OCI-LY1 (cell line): ENCODE measurements at regions not wholly inside any gene's neighbourhood (a gene's known extent, or its start where the extent isn't known, plus 50 kb on each side); places are given as distances from the start of the nearest gene placed in this dataset.

Experiments used
- H2AFZ ChIP-seq: fragments of 200-600 bp; sonication (generic), shearing (Covaris generic); 2 replicates; pipeline ENCODE4 v1.6.0; 2014; ENCODE audit warnings: antibody characterized with exemption, mild to moderate bottlenecking, low read length
- H3F3A ChIP-seq: fragments of 200-600 bp; sonication (generic), shearing (Covaris generic); 2 replicates; pipeline ENCODE4 v1.6.0; 2014; ENCODE audit warnings: mild to moderate bottlenecking, antibody characterized with exemption, low read length, moderate library complexity; ENCODE audit not compliant: insufficient read depth
- H3K27ac ChIP-seq: fragments of 200-600 bp; sonication (generic); 2 replicates; pipeline ENCODE4 v1.5.1; 2014; ENCODE audit warnings: low read length, mixed run types, mild to moderate bottlenecking, low read depth; ENCODE audit not compliant: poor library complexity, severe bottlenecking
- H3K27me3 ChIP-seq: fragments of 200-600 bp; sonication (generic); 2 replicates; pipeline ENCODE4 v1.6.0; 2014; ENCODE audit warnings: antibody characterized with exemption, mild to moderate bottlenecking, low read length, moderate library complexity; ENCODE audit not compliant: insufficient read depth
- H3K36me3 ChIP-seq: fragments of 200-600 bp; sonication (generic); 2 replicates; pipeline ENCODE4 v1.6.1; 2014; ENCODE audit warnings: mild to moderate bottlenecking, antibody characterized with exemption, low read length, moderate library complexity, mixed read lengths; ENCODE audit not compliant: insufficient read depth
- H3K4me1 ChIP-seq: fragments of 200-600 bp; sonication (generic); 2 replicates; pipeline ENCODE4 v1.5.1; 2014; ENCODE audit warnings: mild to moderate bottlenecking, low read length, moderate library complexity; ENCODE audit not compliant: insufficient read depth, severe bottlenecking
- H3K4me2 ChIP-seq: fragments of 200-600 bp; sonication (generic), shearing (Covaris generic); 2 replicates; pipeline ENCODE4 v1.6.1; 2014; ENCODE audit warnings: low read length
- H3K4me3 ChIP-seq: fragments of 200-600 bp; sonication (generic); 2 replicates; pipeline ENCODE4 v1.5.1; 2014; ENCODE audit warnings: low read length, low read depth, mild to moderate bottlenecking, mixed read lengths; ENCODE audit not compliant: poor library complexity, severe bottlenecking
- H3K79me2 ChIP-seq: fragments of 200-600 bp; shearing (Covaris generic); 2 replicates; pipeline ENCODE4 v1.6.1; 2016; ENCODE audit warnings: mixed run types, low read length, mixed read lengths; ENCODE audit not compliant: insufficient read depth
- H3K9ac ChIP-seq: fragments of 200-600 bp; sonication (generic), shearing (Covaris generic); 2 replicates; pipeline ENCODE4 v1.6.1; 2014; ENCODE audit warnings: mild to moderate bottlenecking, low read length, mixed read lengths
- H3K9me2 ChIP-seq: fragments of 200-600 bp; sonication (generic), shearing (Covaris generic); 2 replicates; pipeline ENCODE4 v1.6.1; 2014; ENCODE audit warnings: low read depth, mild to moderate bottlenecking, low read length, mixed read lengths
- H3K9me3 ChIP-seq: fragments of 200-600 bp; shearing (Covaris generic); 2 replicates; pipeline ENCODE4 v1.6.1; 2014; ENCODE audit warnings: low read length, mixed read lengths
- H4K20me1 ChIP-seq: fragments of 200-600 bp; sonication (generic), shearing (Covaris generic); 2 replicates; pipeline ENCODE4 v1.6.0; 2016; ENCODE audit warnings: mild to moderate bottlenecking, low read length; ENCODE audit not compliant: insufficient read depth
- CTCF ChIP-seq: fragments of 200-600 bp; sonication (generic), shearing (Covaris generic); IDR thresholded peaks from 2 replicates; pipeline ENCODE4 v1.5.1; 2017; ENCODE audit warnings: mild to moderate bottlenecking, antibody characterized with exemption, low read length, moderate library complexity, mixed read lengths
- EZH2 ChIP-seq: fragments of 200-600 bp; sonication (generic), shearing (Covaris generic); IDR thresholded peaks from 2 replicates; pipeline ENCODE4 v1.8.0; 2017; ENCODE audit warnings: borderline replicate concordance, mixed run types, mild to moderate bottlenecking, antibody characterized with exemption, low read length, moderate library complexity, mixed read lengths

DNA sequence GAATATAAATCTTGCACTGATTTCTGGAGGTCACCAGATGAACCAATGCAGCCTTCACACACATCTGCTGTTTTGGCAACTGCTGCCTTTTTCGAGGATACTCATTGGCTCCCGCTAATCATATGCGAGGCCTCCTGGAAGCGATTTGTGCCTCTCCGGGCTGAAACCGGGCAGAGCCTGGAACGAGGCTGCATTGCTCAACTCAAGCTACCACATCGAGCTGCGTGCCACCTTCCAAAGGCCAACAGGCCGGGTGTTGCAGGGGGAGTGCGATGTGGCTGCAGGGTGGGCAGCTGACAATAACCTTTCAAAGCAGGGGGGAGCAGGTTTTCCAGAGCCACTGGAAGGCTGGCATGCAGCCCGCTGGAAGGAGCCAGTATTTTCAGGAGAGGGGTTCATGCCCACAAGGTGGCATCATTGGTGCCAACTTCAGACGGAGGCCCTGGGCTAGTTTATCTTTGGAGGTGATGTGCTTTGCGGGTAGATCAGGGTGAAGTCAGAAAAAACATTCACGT, 122.6 kb upstream of the IFNGR1 start:
- Histone ChIP-seq H3K9me2 (no peaks in the 10 kb centered on the region), H3F3A (no peaks in the 10 kb centered on the region), H3K79me2 (no peaks in the 10 kb centered on the region), H3K36me3 (no peaks in the 10 kb centered on the region), H2AFZ (no peak overlapping the region), H3K27me3 (no peaks in the 10 kb centered on the region; the same call in 1 of the 2 replicates), H3K9ac (no peak overlapping the region), H3K27ac (no peak overlapping the region), H3K4me1 (no peaks in the 10 kb centered on the region), H3K9me3 (no peaks in the 10 kb centered on the region), H3K4me2 (no peak overlapping the region), H3K4me3 (no peak overlapping the region), H4K20me1 (no peaks in the 10 kb centered on the region)
- TF ChIP-seq EZH2 (no peak), CTCF (peak; percentile 25; the same call in 1 of the 2 replicates)

GRCh38 chr6:137339929-137340559, 120.9 kb upstream of the IFNGR1 start:
- no peak overlapping the region for H2AFZ ChIP-seq
- H3K9ac ChIP-seq: no peak overlapping the region
- no peaks in the 10 kb centered on the region for H4K20me1 ChIP-seq
- H3K4me1 ChIP-seq: no peaks in the 10 kb centered on the region
- no peak overlapping the region for H3K4me3 ChIP-seq
- H3K36me3 ChIP-seq: no peaks in the 10 kb centered on the region
- H3K4me2 ChIP-seq: no peak overlapping the region
- TF ChIP-seq CTCF (no peak), EZH2 (no peak)
- H3K9me2 ChIP-seq: no peaks in the 10 kb centered on the region
- H3F3A ChIP-seq: no peaks in the 10 kb centered on the region
- no peaks in the 10 kb centered on the region for H3K9me3 ChIP-seq
- no peak overlapping the region for H3K27ac ChIP-seq
- H3K27me3 ChIP-seq: no peaks in the 10 kb centered on the region; the same call in 1 of the 2 replicates
- no peaks in the 10 kb centered on the region for H3K79me2 ChIP-seq

- Histone ChIP-seq H3K4me1 (no peaks in the 10 kb centered on the region), H3K27me3 (no peaks in the 10 kb centered on the region), H3K4me3 (no peak overlapping the region), H3K4me2 (no peak overlapping the region), H3K79me2 (no peaks in the 10 kb centered on the region), H3K36me3 (no peaks in the 10 kb centered on the region), H3K27ac (no peak overlapping the region), H3F3A (no peaks in the 10 kb centered on the region), H3K9me2 (no peaks in the 10 kb centered on the region), H3K9me3 (no peaks in the 10 kb centered on the region), H2AFZ (no peak overlapping the region), H3K9ac (no peak overlapping the region), H4K20me1 (no peaks in the 10 kb centered on the region)
- TF ChIP-seq EZH2 (no peak), CTCF (no peak)
These were observed 115.7 kb upstream of the IFNGR1 start for GRCh38 chr6:137334884-137335283.
